Fibroblast of lung (primary cell): ENCODE measurements at regions not wholly inside any gene's neighbourhood (a gene's known extent, or its start where the extent isn't known, plus 50 kb on each side); places are given as distances from the start of the nearest gene placed in this dataset.

ENCODE experiments used
- DNase-seq, 2 donors: peaks; one replicate each; pipeline versions ENCODE4 v3.0.0 to v3.0.0-alpha.2; 2010; ENCODE audit warnings: low read depth in 2 of 2
- H2AFZ ChIP-seq: 2 replicates; pipeline ENCODE4 v1.5.1; 2012; ENCODE audit warnings: low read length, control low read depth, inconsistent platforms
- H3K27ac ChIP-seq: 2 replicates; pipeline ENCODE4 v1.5.1; 2011; ENCODE audit warnings: low read length, control low read depth; ENCODE audit not compliant: insufficient read depth
- H3K27me3 ChIP-seq: 2 replicates; pipeline ENCODE4 v1.5.1; 2011; ENCODE audit warnings: mild to moderate bottlenecking, low read length; ENCODE audit not compliant: control insufficient read depth, insufficient read depth
- H3K36me3 ChIP-seq: 2 replicates; pipeline ENCODE4 v1.5.1; 2011; ENCODE audit warnings: low read length; ENCODE audit not compliant: control insufficient read depth, insufficient read depth
- H3K4me1 ChIP-seq: 2 replicates; pipeline ENCODE4 v1.5.1; 2011; ENCODE audit warnings: low read length; ENCODE audit not compliant: control insufficient read depth, insufficient read depth; ENCODE audit errors: extremely low read depth
- H3K4me2 ChIP-seq: 2 replicates; pipeline ENCODE4 v1.5.1; 2011; ENCODE audit warnings: low read length, control low read depth; ENCODE audit not compliant: insufficient read depth; ENCODE audit errors: extremely low read depth
- H3K4me3 ChIP-seq, 4 experiments: fragments of 200-600 bp in 1 of 4; sonication (generic) in 1 of 4; replicated peaks in 1 of 4; 2 replicates each; pipeline ENCODE4 v1.5.1; 2011 to 2016; ENCODE audit warnings: low read length in 4 of 4, low read depth in 3 of 4, mild to moderate bottlenecking in 3 of 4, control low read depth in 2 of 4, inconsistent platforms in 1 of 4, mixed read lengths in 1 of 4; ENCODE audit not compliant: insufficient read depth in 1 of 4; ENCODE audit errors: control extremely low read depth in 1 of 4
- H3K79me2 ChIP-seq: 2 replicates; pipeline ENCODE4 v1.5.1; 2012; ENCODE audit warnings: mild to moderate bottlenecking, low read length, inconsistent platforms; ENCODE audit not compliant: control insufficient read depth, insufficient read depth
- H3K9ac ChIP-seq: 2 replicates; pipeline ENCODE4 v1.5.1; 2011; ENCODE audit warnings: mild to moderate bottlenecking, low read length, control low read depth; ENCODE audit not compliant: insufficient read depth
- H3K9me3 ChIP-seq: 2 replicates; pipeline ENCODE4 v1.5.1; 2012; ENCODE audit warnings: low read depth, low read length; ENCODE audit not compliant: control insufficient read depth, insufficient read depth
- H4K20me1 ChIP-seq: 2 replicates; pipeline ENCODE4 v1.5.1; 2011; ENCODE audit warnings: low read length; ENCODE audit not compliant: control insufficient read depth, insufficient read depth; ENCODE audit errors: extremely low read depth
- EZH2 ChIP-seq: IDR thresholded peaks from 2 replicates; pipeline ENCODE4 v1.5.1; 2012; ENCODE audit warnings: low read length, control low read depth, mild to moderate bottlenecking; ENCODE audit errors: missing control alignments
- TF ChIP-seq, protein P1 (sequence below), 2 donors: IDR thresholded peaks in 1 of 2; conservative IDR thresholded peaks in 1 of 2; 1 replicate in 1 of 2; 2 replicates in 1 of 2; pipeline ENCODE4 v1.5.1; 2011 to 2012; ENCODE audit warnings: low read length in 2 of 2, control low read depth in 1 of 2, inconsistent platforms in 1 of 2, low read depth in 1 of 2, mild to moderate bottlenecking in 1 of 2

DNA sequence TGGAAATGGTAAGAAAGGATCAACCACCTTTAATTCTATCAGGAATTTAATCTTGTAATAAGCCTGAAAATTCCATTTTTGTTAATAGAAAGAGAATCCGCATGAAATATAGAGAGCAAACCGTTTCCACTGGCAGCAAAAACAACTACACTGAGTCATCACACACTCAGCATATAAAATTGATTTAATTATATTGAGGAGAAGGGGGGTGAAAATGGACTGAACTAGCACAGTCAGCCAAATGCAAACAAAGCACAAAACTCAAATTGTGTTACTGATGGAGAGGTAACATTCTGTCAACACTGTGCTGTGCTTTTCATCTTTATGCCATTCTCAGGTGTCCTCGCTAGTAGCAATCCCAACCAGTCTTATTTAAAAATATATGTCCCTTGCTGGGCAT is 1583.9 kb downstream of the MRPL39 start:
- Histone ChIP-seq H2AFZ (no peak overlapping the region), H3K27me3 (no peaks in the 10 kb centered on the region), H3K9ac (no peak overlapping the region), H3K36me3 (no peaks in the 10 kb centered on the region), H3K4me1 (no peaks in the 10 kb centered on the region), H3K79me2 (no peaks in the 10 kb centered on the region), H4K20me1 (no peaks in the 10 kb centered on the region), H3K4me3 (no peak overlapping the region), H3K4me2 (no peak overlapping the region), H3K27ac (no peak overlapping the region), H3K9me3 (no peaks in the 10 kb centered on the region)
- DNase-seq, result peak; percentile 3 to 19
- no peak for TF ChIP-seq EZH2
- TF ChIP-seq, protein P1, sequence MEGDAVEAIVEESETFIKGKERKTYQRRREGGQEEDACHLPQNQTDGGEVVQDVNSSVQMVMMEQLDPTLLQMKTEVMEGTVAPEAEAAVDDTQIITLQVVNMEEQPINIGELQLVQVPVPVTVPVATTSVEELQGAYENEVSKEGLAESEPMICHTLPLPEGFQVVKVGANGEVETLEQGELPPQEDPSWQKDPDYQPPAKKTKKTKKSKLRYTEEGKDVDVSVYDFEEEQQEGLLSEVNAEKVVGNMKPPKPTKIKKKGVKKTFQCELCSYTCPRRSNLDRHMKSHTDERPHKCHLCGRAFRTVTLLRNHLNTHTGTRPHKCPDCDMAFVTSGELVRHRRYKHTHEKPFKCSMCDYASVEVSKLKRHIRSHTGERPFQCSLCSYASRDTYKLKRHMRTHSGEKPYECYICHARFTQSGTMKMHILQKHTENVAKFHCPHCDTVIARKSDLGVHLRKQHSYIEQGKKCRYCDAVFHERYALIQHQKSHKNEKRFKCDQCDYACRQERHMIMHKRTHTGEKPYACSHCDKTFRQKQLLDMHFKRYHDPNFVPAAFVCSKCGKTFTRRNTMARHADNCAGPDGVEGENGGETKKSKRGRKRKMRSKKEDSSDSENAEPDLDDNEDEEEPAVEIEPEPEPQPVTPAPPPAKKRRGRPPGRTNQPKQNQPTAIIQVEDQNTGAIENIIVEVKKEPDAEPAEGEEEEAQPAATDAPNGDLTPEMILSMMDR (conservative IDR thresholded peaks at IDR 0.05 in 1 of 2, IDR thresholded peaks at IDR 0.05 in 1 of 2; ENCODE audit: low read depth in 1 of 2, low read length in 2 of 2), result no peak

DNA sequence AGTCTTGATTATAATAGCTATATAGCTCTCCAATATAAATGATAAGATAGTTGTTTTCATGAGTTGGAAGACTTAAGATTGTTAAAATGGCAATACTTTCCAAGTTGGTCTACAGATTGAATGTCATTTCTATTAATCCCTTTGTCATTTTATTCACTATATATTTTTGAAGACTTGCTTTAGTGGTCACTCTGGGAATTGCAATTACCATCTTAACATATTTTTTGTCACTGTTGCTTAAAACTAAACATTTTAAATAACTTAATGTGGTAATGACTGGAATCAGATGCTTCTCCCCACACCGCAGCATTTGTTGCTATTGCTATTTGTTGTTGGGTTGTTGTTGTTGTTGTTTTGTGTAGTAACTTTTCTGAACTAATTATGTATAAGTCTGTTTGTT is 1592.9 kb downstream of the MRPL39 start:
- Histone ChIP-seq H3K9me3 (no peaks in the 10 kb centered on the region), H3K4me2 (no peak overlapping the region), H3K27me3 (no peaks in the 10 kb centered on the region), H3K4me1 (no peaks in the 10 kb centered on the region), H3K79me2 (no peaks in the 10 kb centered on the region), H4K20me1 (no peaks in the 10 kb centered on the region), H2AFZ (no peak overlapping the region), H3K36me3 (no peaks in the 10 kb centered on the region), H3K9ac (no peak overlapping the region), H3K27ac (no peak overlapping the region), H3K4me3 (no peak overlapping the region)
- DNase-seq, result no peak
- TF ChIP-seq EZH2, result no peak
- TF ChIP-seq, protein P1 (conservative IDR thresholded peaks at IDR 0.05 in 1 of 2, IDR thresholded peaks at IDR 0.05 in 1 of 2; ENCODE audit: low read depth in 1 of 2, low read length in 2 of 2), result peak in 1 of 2 donors; percentile 10

DNA sequence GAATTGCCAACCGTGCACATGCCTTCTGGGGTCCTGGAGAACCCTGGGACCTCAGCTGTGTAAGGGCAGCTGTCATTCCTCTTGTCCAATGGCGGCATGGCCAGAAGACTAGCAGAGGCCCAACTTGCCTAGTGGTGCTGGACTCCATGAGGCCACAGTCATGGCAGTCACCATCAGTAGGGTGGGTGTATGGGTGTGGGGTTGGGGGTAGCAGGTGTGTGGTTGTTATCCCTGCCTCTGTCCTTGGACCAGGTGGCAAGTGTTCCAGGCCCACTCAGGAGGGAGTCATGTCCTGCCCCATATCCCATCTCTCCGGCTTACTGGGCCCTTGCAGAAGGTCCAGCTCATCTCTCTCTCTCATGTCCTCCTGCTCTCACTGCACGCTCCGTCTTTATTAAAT is 1596.2 kb downstream of the MRPL39 start:
- no peak overlapping the region for H2AFZ ChIP-seq
- H3K4me2 ChIP-seq, result no peak overlapping the region
- H3K9me3 ChIP-seq, result no peaks in the 10 kb centered on the region
- no peak overlapping the region for H3K9ac ChIP-seq
- no peaks in the 10 kb centered on the region for H3K27me3 ChIP-seq
- no peaks in the 10 kb centered on the region for H3K79me2 ChIP-seq
- H3K4me1 ChIP-seq, result no peaks in the 10 kb centered on the region
- H3K36me3 ChIP-seq, result no peaks in the 10 kb centered on the region
- no peak overlapping the region for H3K27ac ChIP-seq
- H4K20me1 ChIP-seq, result no peaks in the 10 kb centered on the region
- TF ChIP-seq, protein P1 (conservative IDR thresholded peaks at IDR 0.05 in 1 of 2, IDR thresholded peaks at IDR 0.05 in 1 of 2; ENCODE audit: low read depth in 1 of 2, low read length in 2 of 2), result no peak
- TF ChIP-seq EZH2, result no peak
- no peak overlapping the region for H3K4me3 ChIP-seq
- DNase-seq, result no peak
